CD8-positive, alpha-beta memory T cell (primary cell): ENCODE measurements at regions not wholly inside any gene's neighbourhood (a gene's known extent, or its start where the extent isn't known, plus 50 kb on each side); places are given as distances from the start of the nearest gene placed in this dataset.

Experiments
- CTCF ChIA-PET: fragments of 350-600 bp; sonication (Branson Sonifier 250); formaldehyde crosslinking; loops from one replicate; lab custom pipeline; 2021; ENCODE audit warnings: antibody characterized with exemption; lab: Charles Lee
- POLR2A ChIA-PET: fragments of 350-600 bp; sonication (Branson Sonifier 250); formaldehyde crosslinking; loops from one replicate; lab custom pipeline; 2021; ENCODE audit warnings: antibody characterized with exemption; lab: Charles Lee
- DNase-seq, 5 donors: peaks; one replicate each; pipeline versions ENCODE4 v3.0.0 to v3.0.0-alpha.2; 2020 to 2022; ENCODE audit warnings: mixed read lengths in 1 of 5
- H3K27ac ChIP-seq: one replicate; pipeline ENCODE4 v1.7.0; 2013; ENCODE audit warnings: low read depth, mild to moderate bottlenecking, low read length, moderate library complexity
- H3K27me3 ChIP-seq: 2 replicates; pipeline ENCODE4 v1.7.0; 2013; ENCODE audit warnings: low read length, mild to moderate bottlenecking; ENCODE audit not compliant: insufficient read depth, poor library complexity, severe bottlenecking
- H3K36me3 ChIP-seq: 2 replicates; pipeline ENCODE4 v1.7.0; 2013; ENCODE audit warnings: mild to moderate bottlenecking, low read length, moderate library complexity; ENCODE audit not compliant: insufficient read depth
- H3K4me1 ChIP-seq: 2 replicates; pipeline ENCODE4 v1.7.0; 2013; ENCODE audit warnings: mild to moderate bottlenecking, low read length, moderate library complexity; ENCODE audit not compliant: insufficient read depth
- H3K4me3 ChIP-seq: 2 replicates; pipeline ENCODE4 v1.7.0; 2013; ENCODE audit warnings: mild to moderate bottlenecking, low read length
- H3K9me3 ChIP-seq: 2 replicates; pipeline ENCODE4 v1.7.0; 2013; ENCODE audit warnings: mild to moderate bottlenecking, low read length
- H3K27ac Mint-ChIP-seq, 8 donors: one replicate each; pipeline ENCODE4 v1.8.0; 2020 to 2021; ENCODE audit warnings: mixed read lengths in 8 of 8, mild to moderate bottlenecking in 6 of 8, inconsistent platforms in 3 of 8, moderate library complexity in 3 of 8
- H3K27me3 Mint-ChIP-seq, 2 donors: one replicate each; pipeline ENCODE4 v1.8.0; 2020 to 2021; ENCODE audit warnings: mixed read lengths in 2 of 2, mild to moderate bottlenecking in 1 of 2, moderate library complexity in 1 of 2
- H3K36me3 Mint-ChIP-seq, 3 donors: one replicate each; pipeline ENCODE4 v1.8.0; 2020 to 2021; ENCODE audit warnings: mixed read lengths in 3 of 3, inconsistent platforms in 1 of 3, mild to moderate bottlenecking in 1 of 3
- H3K4me1 Mint-ChIP-seq, 3 donors: one replicate each; pipeline ENCODE4 v1.8.0; 2020 to 2021; ENCODE audit warnings: mixed read lengths in 3 of 3, inconsistent platforms in 1 of 3, mild to moderate bottlenecking in 1 of 3
- H3K4me3 Mint-ChIP-seq, 7 donors: one replicate each; pipeline ENCODE4 v1.8.0; 2020 to 2021; ENCODE audit warnings: mixed read lengths in 7 of 7, mild to moderate bottlenecking in 6 of 7, moderate library complexity in 4 of 7, inconsistent platforms in 2 of 7
- H3K9me3 Mint-ChIP-seq, 5 donors: one replicate each; pipeline ENCODE4 v1.8.0; 2020 to 2022; ENCODE audit warnings: mixed read lengths in 5 of 5, mild to moderate bottlenecking in 3 of 5, moderate library complexity in 2 of 5, inconsistent platforms in 1 of 5

DNA sequence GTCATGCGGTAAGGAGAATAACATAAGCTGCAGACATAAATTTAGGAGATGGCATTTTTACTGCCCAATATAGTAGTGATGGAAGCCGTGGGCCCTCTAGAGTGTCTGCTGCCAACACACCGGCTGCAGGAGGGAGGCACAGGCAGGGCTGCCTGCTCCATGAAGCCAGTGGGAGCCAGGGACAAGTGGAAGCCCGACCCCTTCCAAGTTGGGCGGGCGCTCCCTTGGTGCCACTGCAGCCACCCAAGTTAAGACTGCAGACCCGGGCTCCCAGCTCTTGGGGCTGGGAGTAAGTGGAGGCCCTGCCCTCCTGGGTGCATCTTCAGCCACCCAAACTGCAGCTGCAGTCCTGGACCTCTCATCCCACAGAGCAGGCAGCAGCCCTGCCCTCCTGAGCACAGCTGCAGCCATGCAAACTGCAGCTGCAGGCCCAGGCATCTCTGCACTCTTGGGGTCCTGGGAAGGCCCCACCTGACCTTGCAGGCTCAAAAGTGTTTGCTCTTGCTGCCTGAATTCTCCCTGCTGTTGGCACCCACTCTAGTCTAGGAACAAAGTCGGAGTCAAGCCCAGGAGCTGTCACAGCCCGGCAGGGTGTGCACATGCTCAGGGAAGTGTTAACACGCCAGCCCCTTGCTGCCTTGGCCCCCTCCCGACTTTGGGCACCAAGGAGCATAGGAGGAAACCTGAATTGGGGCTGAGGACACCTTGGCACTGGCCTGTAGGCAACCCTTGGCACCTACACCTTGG lies 437.2 kb upstream of the PRMT6 start:
- Mint-ChIP-seq H3K4me1 (no peaks in the 10 kb centered on the region), H3K27me3 (no peaks in the 10 kb centered on the region), H3K4me3 (no peak overlapping the region), H3K36me3 (no peaks in the 10 kb centered on the region), H3K27ac (no peak overlapping the region), H3K9me3 (peaks cover 6 to 17% (median 8%) of the 10 kb centered on the region in 5 donors)
- Histone ChIP-seq H3K27ac (no peak overlapping the region), H3K4me1 (no peaks in the 10 kb centered on the region), H3K36me3 (no peaks in the 10 kb centered on the region), H3K27me3 (no peaks in the 10 kb centered on the region), H3K9me3 (no peaks in the 10 kb centered on the region), H3K4me3 (no peak overlapping the region)
- ChIA-PET CTCF (interaction anchor here (0.9 kb wide), 1 partner anchor 14 kb away, joined by 4 read pairs; no protein-coding TSS in a partner anchor), POLR2A (no interaction called here)
- no peak for DNase-seq

DNA sequence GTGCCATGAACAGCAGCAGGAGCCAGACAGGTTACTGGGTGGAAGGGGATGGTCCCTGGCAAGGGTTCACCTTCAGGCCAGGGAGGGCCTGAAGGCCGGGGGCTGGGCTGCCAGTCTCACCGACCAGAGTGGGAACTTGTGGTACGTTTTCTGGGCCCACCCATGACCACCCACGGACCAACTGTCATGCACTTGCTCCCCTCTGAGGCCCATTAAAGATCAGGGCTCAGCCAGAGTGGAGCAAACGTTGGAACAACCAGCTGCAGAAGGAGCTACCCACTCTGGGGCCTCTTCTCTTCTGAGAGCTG lies 436.7 kb upstream of the PRMT6 start:
- H3K27me3 ChIP-seq: no peaks in the 10 kb centered on the region
- no peaks in the 10 kb centered on the region for H3K36me3 ChIP-seq
- H3K27ac ChIP-seq: no peak overlapping the region
- Mint-ChIP-seq H3K27me3 (no peaks in the 10 kb centered on the region), H3K36me3 (no peaks in the 10 kb centered on the region), H3K4me1 (no peaks in the 10 kb centered on the region), H3K27ac (no peak overlapping the region), H3K4me3 (no peak overlapping the region), H3K9me3 (peaks cover 6 to 17% (median 8%) of the 10 kb centered on the region in 5 donors)
- no peaks in the 10 kb centered on the region for H3K9me3 ChIP-seq
- ChIA-PET POLR2A (no interaction called here), CTCF (no interaction called here)
- DNase-seq: no peak
- no peak overlapping the region for H3K4me3 ChIP-seq
- H3K4me1 ChIP-seq: no peaks in the 10 kb centered on the region

DNA sequence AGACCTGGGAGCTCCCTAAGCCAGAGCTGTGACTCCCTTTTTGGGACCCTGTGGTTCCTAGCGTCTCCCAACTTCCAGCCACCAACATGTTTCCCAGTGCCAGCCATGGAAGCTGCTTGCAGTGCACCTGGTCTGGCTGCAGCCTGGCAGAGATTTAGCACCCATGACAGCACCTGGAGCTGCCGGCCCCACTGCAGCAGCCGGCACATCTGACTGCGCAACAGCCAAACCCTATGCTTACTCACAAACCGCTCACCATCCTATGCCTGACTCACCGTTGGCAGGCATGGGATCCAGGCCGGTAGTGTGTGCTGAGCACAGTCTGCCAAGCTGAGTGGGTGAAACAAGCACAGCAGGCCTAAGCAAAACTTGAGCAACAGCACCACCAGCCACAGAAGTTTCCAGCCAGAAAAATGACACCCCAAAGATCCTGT lies 435.9 kb upstream of the PRMT6 start:
- H3K27ac ChIP-seq: no peak overlapping the region
- Mint-ChIP-seq H3K27ac (no peak overlapping the region), H3K4me3 (no peak overlapping the region), H3K36me3 (no peaks in the 10 kb centered on the region), H3K9me3 (peaks cover 4 to 17% (median 8%) of the 10 kb centered on the region in 5 donors), H3K4me1 (no peaks in the 10 kb centered on the region), H3K27me3 (no peaks in the 10 kb centered on the region)
- ChIA-PET CTCF (no interaction called here), POLR2A (no interaction called here)
- no peaks in the 10 kb centered on the region for H3K9me3 ChIP-seq
- H3K4me1 ChIP-seq: no peaks in the 10 kb centered on the region
- DNase-seq: no peak
- no peak overlapping the region for H3K4me3 ChIP-seq
- no peaks in the 10 kb centered on the region for H3K27me3 ChIP-seq
- no peaks in the 10 kb centered on the region for H3K36me3 ChIP-seq

DNA sequence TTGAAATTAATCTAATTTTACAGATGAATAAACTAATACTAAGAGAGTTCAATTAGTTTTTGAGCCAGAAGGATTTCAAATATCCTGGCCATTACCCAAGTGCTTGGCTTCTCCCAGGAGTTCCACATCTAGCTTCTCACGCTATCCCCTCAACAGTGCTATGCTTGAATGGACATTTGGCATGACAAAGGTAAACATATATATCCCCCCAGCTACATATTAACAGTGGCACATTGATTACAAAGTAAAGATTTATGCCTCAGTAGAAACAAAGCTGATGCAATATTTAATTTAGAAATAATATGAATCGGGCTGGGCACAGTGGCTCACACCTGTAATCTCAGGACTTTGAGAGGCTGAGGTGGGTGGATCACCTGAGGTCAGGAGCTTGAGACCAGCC lies 434.6 kb upstream of the PRMT6 start:
- no peak for DNase-seq
- CTCF ChIA-PET: no interaction called here

DNA sequence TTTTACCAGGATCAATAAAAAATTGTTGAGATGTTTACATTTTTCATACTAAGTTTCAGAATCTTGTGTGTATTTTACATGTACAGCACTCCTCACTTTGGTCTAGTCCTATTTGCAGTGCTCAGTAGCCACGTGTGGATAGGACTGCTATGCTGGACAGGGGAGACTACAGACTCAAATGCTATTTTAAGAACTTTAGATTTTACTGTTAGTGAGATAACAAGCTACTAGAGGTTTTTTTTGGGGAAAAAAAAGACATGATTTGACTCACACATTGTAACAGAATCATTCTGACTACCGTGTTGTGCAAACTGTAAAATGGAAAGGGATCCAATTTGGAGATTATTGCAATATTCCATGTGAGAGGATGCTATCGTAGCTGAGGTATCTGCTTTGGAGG lies 418.9 kb upstream of the PRMT6 start:
- H3K27ac ChIP-seq: no peak overlapping the region
- H3K36me3 Mint-ChIP-seq: no peaks in the 10 kb centered on the region
- H3K36me3 ChIP-seq: no peaks in the 10 kb centered on the region
- H3K27ac Mint-ChIP-seq: no peak overlapping the region
- CTCF ChIA-PET: no interaction called here
- no peak overlapping the region for H3K4me3 Mint-ChIP-seq
- H3K4me1 ChIP-seq: no peaks in the 10 kb centered on the region
- POLR2A ChIA-PET: no interaction called here
- H3K9me3 ChIP-seq: no peaks in the 10 kb centered on the region
- no peaks in the 10 kb centered on the region for H3K27me3 ChIP-seq
- H3K4me1 Mint-ChIP-seq: no peaks in the 10 kb centered on the region
- H3K4me3 ChIP-seq: no peak overlapping the region
- peaks cover 6 to 17% (median 11%) of the 10 kb centered on the region in 5 donors for H3K9me3 Mint-ChIP-seq
- no peak for DNase-seq
- no peaks in the 10 kb centered on the region for H3K27me3 Mint-ChIP-seq

More for the DNA sequence above, 434.6 kb upstream of the PRMT6 start:
- no peaks in the 10 kb centered on the region for H3K36me3 Mint-ChIP-seq
- Histone ChIP-seq H3K4me3 (no peak overlapping the region), H3K27ac (no peak overlapping the region), H3K36me3 (no peaks in the 10 kb centered on the region), H3K4me1 (no peaks in the 10 kb centered on the region), H3K27me3 (no peaks in the 10 kb centered on the region), H3K9me3 (no peaks in the 10 kb centered on the region)
- H3K4me3 Mint-ChIP-seq: peak overlapping the region in 1 of 7 donors; percentile 1
- H3K9me3 Mint-ChIP-seq: peaks cover 6 to 14% (median 12%) of the 10 kb centered on the region in 5 donors
- POLR2A ChIA-PET: no interaction called here
- H3K27ac Mint-ChIP-seq: no peak overlapping the region
- H3K27me3 Mint-ChIP-seq: no peaks in the 10 kb centered on the region
- H3K4me1 Mint-ChIP-seq: no peaks in the 10 kb centered on the region

DNA sequence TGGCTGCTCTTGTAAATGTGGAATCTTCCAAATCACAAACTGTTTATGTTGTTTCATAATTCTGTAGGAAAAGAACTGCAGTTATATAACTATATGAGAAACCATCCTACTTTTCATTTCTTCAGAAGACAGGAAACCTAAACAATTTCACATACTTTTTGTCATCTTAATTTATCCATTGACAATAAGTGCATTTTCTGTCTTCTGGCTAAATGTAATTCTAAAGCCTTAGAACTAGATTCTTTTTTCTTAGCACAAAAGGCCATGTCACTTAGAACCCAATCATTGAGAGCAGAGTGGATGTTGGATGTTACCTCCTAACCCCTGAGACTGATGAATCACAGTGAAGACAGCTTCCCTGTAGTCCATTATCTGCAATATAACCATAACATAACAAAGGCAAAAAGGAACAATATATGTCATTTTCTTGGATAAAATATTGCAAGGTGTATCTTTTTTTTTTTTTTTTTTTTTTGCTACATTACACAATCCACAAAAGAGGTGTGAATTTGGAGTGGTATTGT lies 410.2 kb upstream of the PRMT6 start:
- no peak overlapping the region for H3K27ac ChIP-seq
- no peak for DNase-seq
- POLR2A ChIA-PET: no interaction called here

DNA sequence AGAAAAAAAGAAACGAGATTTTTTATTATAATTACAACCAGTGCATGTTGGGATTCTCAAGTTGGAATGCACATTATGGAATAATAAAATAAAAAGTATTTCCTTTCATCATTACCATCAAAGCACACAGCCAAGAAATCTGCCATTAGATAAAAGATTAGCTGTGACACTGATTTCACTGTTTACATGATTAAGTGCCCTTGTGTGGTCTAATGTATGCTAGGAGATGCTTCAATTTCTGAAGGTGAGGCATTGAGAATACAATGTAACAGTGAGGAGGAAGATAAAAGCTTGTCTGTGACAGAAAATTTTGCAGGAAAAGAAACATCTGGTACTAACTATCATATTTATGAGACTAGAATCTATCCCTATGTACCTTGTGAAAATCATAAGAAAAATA lies 409.7 kb upstream of the PRMT6 start:
- no peak for DNase-seq
- H3K9me3 Mint-ChIP-seq: peaks cover 2 to 25% (median 5%) of the 10 kb centered on the region in 5 donors
- no peak overlapping the region for H3K4me3 ChIP-seq
- H3K4me1 Mint-ChIP-seq: no peaks in the 10 kb centered on the region
- ChIA-PET CTCF (no interaction called here), POLR2A (no interaction called here)
- no peaks in the 10 kb centered on the region for H3K9me3 ChIP-seq
- H3K27ac ChIP-seq: no peak overlapping the region
- H3K27me3 Mint-ChIP-seq: no peaks in the 10 kb centered on the region
- H3K36me3 Mint-ChIP-seq: no peaks in the 10 kb centered on the region
- no peaks in the 10 kb centered on the region for H3K36me3 ChIP-seq
- no peak overlapping the region for H3K4me3 Mint-ChIP-seq
- no peaks in the 10 kb centered on the region for H3K4me1 ChIP-seq
- H3K27ac Mint-ChIP-seq: no peak overlapping the region
- H3K27me3 ChIP-seq: no peaks in the 10 kb centered on the region

More for the DNA sequence above, 410.2 kb upstream of the PRMT6 start:
- Mint-ChIP-seq H3K4me1 (no peaks in the 10 kb centered on the region), H3K4me3 (no peak overlapping the region), H3K36me3 (no peaks in the 10 kb centered on the region), H3K9me3 (peaks cover 2 to 24% (median 4%) of the 10 kb centered on the region in 5 donors), H3K27ac (no peak overlapping the region), H3K27me3 (no peaks in the 10 kb centered on the region)
- Histone ChIP-seq H3K4me3 (no peak overlapping the region), H3K36me3 (no peaks in the 10 kb centered on the region), H3K9me3 (no peaks in the 10 kb centered on the region), H3K4me1 (no peaks in the 10 kb centered on the region), H3K27me3 (no peaks in the 10 kb centered on the region)
- CTCF ChIA-PET: no interaction called here

DNA sequence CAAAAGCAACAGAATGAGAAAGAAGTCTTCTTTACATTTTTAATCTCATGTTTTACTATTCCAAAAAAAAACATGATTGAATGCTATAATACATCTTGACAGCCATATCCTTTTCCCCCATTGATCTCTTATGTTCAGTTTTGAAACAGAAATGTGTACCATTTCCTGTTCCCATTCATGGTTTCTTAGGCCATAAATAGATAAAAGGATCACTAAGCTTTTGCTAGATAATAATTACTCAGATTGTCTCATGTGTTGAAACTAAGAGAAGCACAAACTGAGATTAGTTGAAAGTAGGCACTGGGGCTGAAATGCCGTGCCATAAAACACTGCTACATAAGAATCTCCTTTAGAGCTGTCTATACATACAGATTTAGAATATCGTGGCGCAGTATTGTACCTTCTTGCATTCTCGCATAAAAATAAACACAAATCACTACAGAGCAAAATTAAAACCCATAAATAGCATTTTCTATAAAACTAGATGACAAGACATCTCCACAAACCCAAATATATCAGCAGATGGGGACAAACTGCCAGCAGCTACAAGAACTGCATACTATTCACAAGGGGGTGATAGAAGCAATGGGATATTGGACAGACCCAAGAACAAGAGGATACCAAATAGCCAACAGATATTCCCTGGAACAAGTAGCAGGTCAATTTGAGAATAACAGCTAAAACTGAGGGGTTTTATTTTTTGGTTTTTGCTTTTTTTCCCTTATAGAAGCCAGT lies 405.3 kb upstream of the PRMT6 start:
- peaks cover 2 to 20% (median 9%) of the 10 kb centered on the region in 5 donors for H3K9me3 Mint-ChIP-seq
- H3K4me3 Mint-ChIP-seq: no peak overlapping the region
- Histone ChIP-seq H3K27ac (no peak overlapping the region), H3K4me1 (no peaks in the 10 kb centered on the region), H3K9me3 (no peaks in the 10 kb centered on the region), H3K36me3 (no peaks in the 10 kb centered on the region), H3K27me3 (no peaks in the 10 kb centered on the region), H3K4me3 (no peak overlapping the region)
- H3K36me3 Mint-ChIP-seq: no peaks in the 10 kb centered on the region
- POLR2A ChIA-PET: no interaction called here
- H3K27ac Mint-ChIP-seq: no peak overlapping the region
- no peaks in the 10 kb centered on the region for H3K27me3 Mint-ChIP-seq
- H3K4me1 Mint-ChIP-seq: no peaks in the 10 kb centered on the region
- CTCF ChIA-PET: no interaction called here
- no peak for DNase-seq
